ENCODE measurements at regions not wholly inside any gene's neighbourhood (a gene's known extent, or its start where the extent isn't known, plus 50 kb on each side); places are given as distances from the start of the nearest gene placed in this dataset.
A peak's percentile ranks its signal among the peaks of the same experiment; 100 is the strongest.

DNA sequence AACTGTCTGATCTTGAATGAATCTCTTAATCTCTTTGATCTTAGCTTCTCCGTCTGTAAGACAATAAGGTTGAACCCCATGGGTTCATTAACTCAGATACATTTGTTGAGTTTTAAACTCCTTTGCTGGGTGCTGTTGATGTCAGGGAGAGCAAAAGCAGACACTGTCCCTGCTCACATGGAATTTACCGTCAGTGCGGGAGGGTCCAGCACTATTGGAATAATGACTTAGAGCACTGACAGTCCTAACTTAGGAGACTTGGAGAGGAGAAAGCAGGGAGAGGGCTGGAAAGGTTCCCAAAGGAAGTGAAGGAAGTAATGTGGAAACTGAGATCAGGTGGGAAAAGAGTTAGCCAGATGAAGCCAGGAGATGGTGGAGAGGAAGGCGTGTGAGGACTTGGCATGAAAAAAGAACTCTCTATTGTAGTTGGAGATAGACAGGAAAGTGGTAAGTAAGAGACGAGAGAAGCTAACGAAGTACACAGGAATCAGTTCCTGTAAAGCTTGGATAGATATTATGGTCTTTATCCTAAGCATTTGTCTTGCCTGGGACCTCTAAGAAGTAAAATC lies 141.4 kb upstream of the SERTAD2 start:
- no peaks in the 10 kb centered on the region for H3K9me3 ChIP-seq (ENCODE audit: control insufficient read depth, insufficient read depth, low read depth, low read length)
- ChIA-PET POLR2A (interaction anchor here (0.6 kb wide), 1 partner anchor 9 kb away, joined by 4 read pairs; no protein-coding TSS in a partner anchor), CTCF (interaction anchor here (1.0 kb wide), 1 partner anchor 9 kb away, joined by 3 read pairs; no protein-coding TSS in a partner anchor)
- H3K4me1 ChIP-seq (ENCODE audit: control insufficient read depth, insufficient read depth, low read length) = peaks cover 24% of the 10 kb centered on the region
- H3K4me3 ChIP-seq (ENCODE audit: low read depth, low read length) = no peak overlapping the region
- TF ChIP-seq ZFP41 (tag by site-specific recombination; IDR thresholded peaks at IDR 0.05; ENCODE audit: borderline replicate concordance) (no peak), PRDM1 (tag by site-specific recombination; IDR thresholded peaks at IDR 0.05) (0 out of 2 replicates have a peak, but pooled peaks have one; percentile 20), ZNF175 (tag by site-specific recombination; IDR thresholded peaks at IDR 0.05) (no peak), ZNF140 (tag by site-specific recombination; IDR thresholded peaks at IDR 0.05) (no peak)
- no peak overlapping the region for H3K27ac ChIP-seq (ENCODE audit: extremely low read depth, low read depth, low read length)
- no peaks in the 10 kb centered on the region for H3K36me3 ChIP-seq (ENCODE audit: control insufficient read depth in 2 of 2, insufficient read depth in 1 of 2, low read length in 2 of 2)

DNA sequence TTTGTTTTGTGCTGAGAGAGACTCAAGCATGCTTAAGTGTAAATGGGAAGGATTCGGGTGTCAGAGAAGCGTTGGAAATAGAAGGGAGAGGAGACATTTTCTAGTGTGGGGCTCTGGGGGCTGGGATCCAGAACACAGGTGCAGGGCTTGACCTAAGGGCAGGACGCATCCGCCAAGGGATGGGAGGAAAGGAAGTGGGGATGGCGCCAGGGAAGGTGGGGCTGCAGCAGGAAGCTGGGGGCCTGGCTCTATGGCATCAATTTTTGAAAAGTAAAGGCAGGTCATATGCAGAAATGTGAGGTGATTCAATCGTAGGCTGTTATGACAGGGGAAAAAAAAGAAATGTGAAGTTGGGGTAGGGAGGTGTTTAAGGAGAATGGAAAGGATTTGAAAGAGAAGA lies 143.2 kb upstream of the SERTAD2 start:
- Histone ChIP-seq H3K4me3 (ENCODE audit: low read depth, low read length) (no peak overlapping the region), H3K4me1 (ENCODE audit: control insufficient read depth, insufficient read depth, low read length) (peaks cover 24% of the 10 kb centered on the region), H3K27ac (ENCODE audit: extremely low read depth, low read depth, low read length) (0 out of 2 replicates have a peak overlapping the region, but pooled peaks have one; percentile 11), H3K9me3 (ENCODE audit: control insufficient read depth, insufficient read depth, low read depth, low read length) (no peaks in the 10 kb centered on the region), H3K36me3 (ENCODE audit: control insufficient read depth in 2 of 2, insufficient read depth in 1 of 2, low read length in 2 of 2) (no peaks in the 10 kb centered on the region)
- CTCF ChIA-PET = interaction anchor here (0.6 to 0.9 kb wide), 5 partner anchors 20 to 144 kb away, joined by 3 to 4 read pairs (median 3); partner anchors contain the start of gene SERTAD2
- TF ChIP-seq ZNF391 (tag by site-specific recombination; IDR thresholded peaks at IDR 0.05; ENCODE audit: borderline replicate concordance, low read depth) (no peak), ZNF510 (tag by site-specific recombination; IDR thresholded peaks at IDR 0.05; ENCODE audit: insufficient replicate concordance) (no peak), TRIM28 (IDR thresholded peaks at IDR 0.05; ENCODE audit: borderline replicate concordance, low read length) (no peak), ZBTB20 (tag by site-specific recombination; IDR thresholded peaks at IDR 0.05) (0 out of 2 replicates have a peak, but pooled peaks have one; percentile 17), GLI2 (tag by site-specific recombination; IDR thresholded peaks at IDR 0.05; ENCODE audit: borderline replicate concordance, low read depth) (no peak)
- POLR2A ChIA-PET = interaction anchor here (0.6 to 2.0 kb wide), 3 partner anchors 46 to 143 kb away, joined by 3 to 7 read pairs (median 5); partner anchors contain the start of gene SERTAD2

DNA sequence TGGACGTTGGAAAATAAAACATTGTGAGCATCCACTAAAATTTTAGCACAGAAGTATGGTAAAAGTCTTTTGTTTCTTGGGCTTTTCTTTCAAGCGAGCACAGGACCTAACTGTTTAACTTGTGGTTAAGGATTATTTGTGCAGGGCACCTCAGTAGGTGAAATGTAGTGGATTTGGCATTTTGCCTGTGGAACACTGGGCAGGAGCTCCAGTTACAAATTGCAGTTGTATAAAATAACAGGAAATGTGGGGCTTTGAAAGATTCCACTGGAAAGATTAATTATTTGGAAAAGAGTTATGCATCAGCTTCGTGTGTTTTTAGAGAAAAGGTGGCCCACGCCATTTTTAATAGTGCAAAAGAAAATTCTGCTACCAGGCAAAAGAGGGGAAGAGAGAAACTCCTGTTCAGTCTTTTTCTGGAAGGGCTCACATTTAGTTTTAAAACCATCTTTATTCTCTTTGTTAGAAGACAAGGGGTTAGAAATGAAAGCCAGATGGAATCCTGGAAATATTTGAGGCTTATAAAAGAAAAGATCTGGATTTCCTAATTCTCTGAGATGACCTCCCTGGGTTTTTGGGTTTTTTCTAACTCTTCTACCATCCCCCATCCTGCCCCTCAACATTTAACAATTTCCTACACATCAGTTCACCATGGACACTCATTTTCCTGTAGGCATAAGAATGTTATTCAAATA lies 144.3 kb upstream of the SERTAD2 start:
- Histone ChIP-seq H3K36me3 (ENCODE audit: control insufficient read depth in 2 of 2, insufficient read depth in 1 of 2, low read length in 2 of 2) (no peaks in the 10 kb centered on the region), H3K27ac (ENCODE audit: extremely low read depth, low read depth, low read length) (peak overlapping the region; percentile 61), H3K4me3 (ENCODE audit: low read depth, low read length) (no peak overlapping the region), H3K9me3 (ENCODE audit: control insufficient read depth, insufficient read depth, low read depth, low read length) (no peaks in the 10 kb centered on the region), H3K4me1 (ENCODE audit: control insufficient read depth, insufficient read depth, low read length) (peaks cover 24% of the 10 kb centered on the region)
- CTCF ChIA-PET = no interaction called here
- POLR2A ChIA-PET = interaction anchor here (1.5 to 2.0 kb wide), 2 partner anchors 47 to 144 kb away, joined by 5 to 7 read pairs; partner anchors contain the start of gene SERTAD2
- peak; percentile 13; the same call in 1 of the 2 replicates for TF ChIP-seq MZF1 (tag by site-specific recombination; IDR thresholded peaks at IDR 0.05; ENCODE audit: borderline replicate concordance)
- no peak for TF ChIP-seq ZNF792 (tag by site-specific recombination; IDR thresholded peaks at IDR 0.05)
- 0 out of 2 replicates have a peak, but pooled peaks have one; percentile 40 for TF ChIP-seq ZNF660 (tag by site-specific recombination; IDR thresholded peaks at IDR 0.05)
- TF ChIP-seq, protein P1, sequence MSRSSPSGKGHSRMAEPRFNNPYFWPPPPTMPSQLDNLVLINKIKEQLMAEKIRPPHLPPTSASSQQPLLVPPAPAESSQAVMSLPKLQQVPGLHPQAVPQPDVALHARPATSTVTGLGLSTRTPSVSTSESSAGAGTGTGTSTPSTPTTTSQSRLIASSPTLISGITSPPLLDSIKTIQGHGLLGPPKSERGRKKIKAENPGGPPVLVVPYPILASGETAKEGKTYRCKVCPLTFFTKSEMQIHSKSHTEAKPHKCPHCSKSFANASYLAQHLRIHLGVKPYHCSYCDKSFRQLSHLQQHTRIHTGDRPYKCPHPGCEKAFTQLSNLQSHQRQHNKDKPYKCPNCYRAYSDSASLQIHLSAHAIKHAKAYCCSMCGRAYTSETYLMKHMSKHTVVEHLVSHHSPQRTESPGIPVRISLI (tag by site-specific recombination; IDR thresholded peaks at IDR 0.05) = no peak
- TF ChIP-seq REPIN1 (tag by site-specific recombination; IDR thresholded peaks at IDR 0.05; ENCODE audit: low read depth) = no peak
- 0 out of 2 replicates have a peak, but pooled peaks have one; percentile 13 for TF ChIP-seq ZBTB20 (tag by site-specific recombination; IDR thresholded peaks at IDR 0.05)
- TF ChIP-seq, protein P2, sequence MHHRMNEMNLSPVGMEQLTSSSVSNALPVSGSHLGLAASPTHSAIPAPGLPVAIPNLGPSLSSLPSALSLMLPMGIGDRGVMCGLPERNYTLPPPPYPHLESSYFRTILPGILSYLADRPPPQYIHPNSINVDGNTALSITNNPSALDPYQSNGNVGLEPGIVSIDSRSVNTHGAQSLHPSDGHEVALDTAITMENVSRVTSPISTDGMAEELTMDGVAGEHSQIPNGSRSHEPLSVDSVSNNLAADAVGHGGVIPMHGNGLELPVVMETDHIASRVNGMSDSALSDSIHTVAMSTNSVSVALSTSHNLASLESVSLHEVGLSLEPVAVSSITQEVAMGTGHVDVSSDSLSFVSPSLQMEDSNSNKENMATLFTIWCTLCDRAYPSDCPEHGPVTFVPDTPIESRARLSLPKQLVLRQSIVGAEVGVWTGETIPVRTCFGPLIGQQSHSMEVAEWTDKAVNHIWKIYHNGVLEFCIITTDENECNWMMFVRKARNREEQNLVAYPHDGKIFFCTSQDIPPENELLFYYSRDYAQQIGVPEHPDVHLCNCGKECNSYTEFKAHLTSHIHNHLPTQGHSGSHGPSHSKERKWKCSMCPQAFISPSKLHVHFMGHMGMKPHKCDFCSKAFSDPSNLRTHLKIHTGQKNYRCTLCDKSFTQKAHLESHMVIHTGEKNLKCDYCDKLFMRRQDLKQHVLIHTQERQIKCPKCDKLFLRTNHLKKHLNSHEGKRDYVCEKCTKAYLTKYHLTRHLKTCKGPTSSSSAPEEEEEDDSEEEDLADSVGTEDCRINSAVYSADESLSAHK (tag by site-specific recombination; IDR thresholded peaks at IDR 0.05) = peak; percentile 68; the same call in 1 of the 2 replicates
- no peak for TF ChIP-seq ZNF664 (tag by site-specific recombination; IDR thresholded peaks at IDR 0.05)
- TF ChIP-seq ZXDB (tag by site-specific recombination; IDR thresholded peaks at IDR 0.05) = peak; percentile 55; the same call in 1 of the 2 replicates
- TF ChIP-seq ZBTB8A (tag by site-specific recombination; IDR thresholded peaks at IDR 0.05) = peak; percentile 61; the same call in 1 of the 2 replicates
- TF ChIP-seq, protein P3, sequence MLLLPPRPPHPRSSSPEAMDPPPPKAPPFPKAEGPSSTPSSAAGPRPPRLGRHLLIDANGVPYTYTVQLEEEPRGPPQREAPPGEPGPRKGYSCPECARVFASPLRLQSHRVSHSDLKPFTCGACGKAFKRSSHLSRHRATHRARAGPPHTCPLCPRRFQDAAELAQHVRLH (tag by site-specific recombination; IDR thresholded peaks at IDR 0.05) = no peak
- TF ChIP-seq ZSCAN30 (tag by site-specific recombination; IDR thresholded peaks at IDR 0.05) = 0 out of 2 replicates have a peak, but pooled peaks have one; percentile 17
- TF ChIP-seq OVOL3 (tag by site-specific recombination; IDR thresholded peaks at IDR 0.05) = 0 out of 2 replicates have a peak, but pooled peaks have one; percentile 42
- TF ChIP-seq ZNF473 (tag by site-specific recombination; IDR thresholded peaks at IDR 0.05) = no peak
- TF ChIP-seq, protein P4, sequence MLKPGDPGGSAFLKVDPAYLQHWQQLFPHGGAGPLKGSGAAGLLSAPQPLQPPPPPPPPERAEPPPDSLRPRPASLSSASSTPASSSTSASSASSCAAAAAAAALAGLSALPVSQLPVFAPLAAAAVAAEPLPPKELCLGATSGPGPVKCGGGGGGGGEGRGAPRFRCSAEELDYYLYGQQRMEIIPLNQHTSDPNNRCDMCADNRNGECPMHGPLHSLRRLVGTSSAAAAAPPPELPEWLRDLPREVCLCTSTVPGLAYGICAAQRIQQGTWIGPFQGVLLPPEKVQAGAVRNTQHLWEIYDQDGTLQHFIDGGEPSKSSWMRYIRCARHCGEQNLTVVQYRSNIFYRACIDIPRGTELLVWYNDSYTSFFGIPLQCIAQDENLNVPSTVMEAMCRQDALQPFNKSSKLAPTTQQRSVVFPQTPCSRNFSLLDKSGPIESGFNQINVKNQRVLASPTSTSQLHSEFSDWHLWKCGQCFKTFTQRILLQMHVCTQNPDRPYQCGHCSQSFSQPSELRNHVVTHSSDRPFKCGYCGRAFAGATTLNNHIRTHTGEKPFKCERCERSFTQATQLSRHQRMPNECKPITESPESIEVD (tag by site-specific recombination; IDR thresholded peaks at IDR 0.05) = peak; percentile 90

All from HEK293 (cell line).